PC-9 (cell line): ENCODE measurements at regions not wholly inside any gene's neighbourhood (a gene's known extent, or its start where the extent isn't known, plus 50 kb on each side); places are given as distances from the start of the nearest gene placed in this dataset.

Experiments used
- BruUV-seq: library from RNA; stranded (reverse); fragments of 400-500 nt; replicated peaks from 2 replicates; lab custom pipeline; 2021; lab: Mats Ljungman, UMichigan
- CTCF ChIA-PET: fragments of 300-600 bp; sonication (Branson Sonifier 250); formaldehyde crosslinking; loops from one replicate; lab custom pipeline; 2022; ENCODE audit warnings: antibody characterized with exemption; lab: Charles Lee
- POLR2A ChIA-PET: fragments of 300-600 bp; sonication (Branson Sonifier 250); formaldehyde crosslinking; loops from one replicate; lab custom pipeline; 2022; ENCODE audit warnings: antibody characterized with exemption; ENCODE audit not compliant: unreplicated experiment; lab: Charles Lee
- DNase-seq, 2 experiments: peaks; one replicate each; pipeline versions ENCODE4 v3.0.0 to v3.0.0-alpha.2; 2015 to 2022; ENCODE audit warnings: mixed read lengths in 1 of 2
- H2AFZ ChIP-seq: fragments of 200-600 bp; sonication (generic); 2 replicates; pipeline ENCODE4 v1.8.1; 2017; ENCODE audit warnings: antibody characterized with exemption
- H3F3A ChIP-seq: fragments of 200-600 bp; sonication (generic); 2 replicates; pipeline ENCODE4 v1.8.1; 2017; ENCODE audit warnings: antibody characterized with exemption, mild to moderate bottlenecking, low read depth; ENCODE audit not compliant: insufficient read depth
- H3K27ac ChIP-seq: fragments of 200-600 bp; sonication (generic); 2 replicates; pipeline ENCODE4 v1.6.1; 2016; ENCODE audit warnings: mixed run types
- H3K27me3 ChIP-seq: fragments of 200-600 bp; sonication (generic); 2 replicates; pipeline ENCODE4 v1.6.1; 2016; ENCODE audit warnings: low read depth, mixed run types; ENCODE audit not compliant: insufficient read depth
- H3K36me3 ChIP-seq: fragments of 200-600 bp; sonication (generic); 2 replicates; pipeline ENCODE4 v1.6.1; 2016; ENCODE audit warnings: low read depth, mixed run types
- H3K4me1 ChIP-seq: fragments of 200-600 bp; sonication (generic); replicated peaks from 2 replicates; pipeline ENCODE4 v1.6.1; 2016; ENCODE audit warnings: mixed run types; ENCODE audit not compliant: insufficient read depth
- H3K4me2 ChIP-seq: fragments of 200-600 bp; sonication (generic); 2 replicates; pipeline ENCODE4 v1.6.1; 2017; ENCODE audit warnings: mixed run types
- H3K4me3 ChIP-seq: fragments of 200-600 bp; sonication (generic); 2 replicates; pipeline ENCODE4 v1.6.1; 2016; ENCODE audit warnings: mixed run types
- H3K79me2 ChIP-seq: fragments of 200-600 bp; sonication (generic); 2 replicates; pipeline ENCODE4 v1.6.1; 2017; ENCODE audit warnings: low read depth, mixed run types
- H3K9me2 ChIP-seq: fragments of 200-600 bp; sonication (generic); 2 replicates; pipeline ENCODE4 v1.8.1; 2017; ENCODE audit warnings: mild to moderate bottlenecking; ENCODE audit not compliant: insufficient read depth
- H3K9me3 ChIP-seq: fragments of 200-600 bp; sonication (generic); 2 replicates; pipeline ENCODE4 v1.8.1; 2016; ENCODE audit warnings: low read depth; ENCODE audit not compliant: insufficient read depth
- H4K20me1 ChIP-seq: fragments of 200-600 bp; sonication (generic); 2 replicates; pipeline ENCODE4 v1.8.1; 2017; ENCODE audit not compliant: insufficient read depth
- CTCF ChIP-seq: fragments of 200-600 bp; sonication (generic); conservative IDR thresholded peaks from 2 replicates; pipeline ENCODE4 v1.6.1; 2017; ENCODE audit warnings: mixed run types, antibody characterized with exemption, mild to moderate bottlenecking, moderate library complexity
- EZH2 ChIP-seq: fragments of 200-600 bp; sonication (generic); IDR thresholded peaks from 2 replicates; pipeline ENCODE4 v1.8.0; 2017; ENCODE audit warnings: antibody characterized with exemption, low read depth
- intact Hi-C: fragments of 100-400 bp; cut with micrococcal nuclease; formaldehyde crosslinking; loops from one replicate; pipeline ENCODE4 v1.10.0; 2022; ENCODE audit not compliant: unreplicated experiment

- Histone ChIP-seq H3K36me3 (no peaks in the 10 kb centered on the region), H3K4me3 (no peak overlapping the region), H3K4me2 (no peak overlapping the region), H3F3A (no peaks in the 10 kb centered on the region), H2AFZ (no peak overlapping the region), H3K9me3 (no peaks in the 10 kb centered on the region), H3K27me3 (no peaks in the 10 kb centered on the region), H4K20me1 (no peaks in the 10 kb centered on the region), H3K79me2 (no peaks in the 10 kb centered on the region), H3K9me2 (no peaks in the 10 kb centered on the region), H3K27ac (no peak overlapping the region), H3K4me1 (no peaks in the 10 kb centered on the region)
- DNase-seq: no peak
- TF ChIP-seq CTCF (no peak), EZH2 (no peak)
- BruUV-seq: no TSS peak
- ChIA-PET POLR2A (no interaction called here), CTCF (no interaction called here)
- intact Hi-C loops: no loop called here
These were observed 403.4 kb upstream of the SPRY2 start for GRCh38 chr13:80744147-80744914.

GRCh38 chr13:80742033-80742432 is 401.1 kb upstream of the SPRY2 start:
- no peak overlapping the region for H3K4me3 ChIP-seq
- H3K27me3 ChIP-seq: no peaks in the 10 kb centered on the region
- H3K4me1 ChIP-seq: no peaks in the 10 kb centered on the region
- H3K36me3 ChIP-seq: no peaks in the 10 kb centered on the region
- TF ChIP-seq EZH2 (no peak), CTCF (no peak)
- ChIA-PET CTCF (no interaction called here), POLR2A (no interaction called here)
- no peaks in the 10 kb centered on the region for H3K79me2 ChIP-seq
- DNase-seq: no peak
- H3K9me3 ChIP-seq: no peaks in the 10 kb centered on the region
- no peak overlapping the region for H3K27ac ChIP-seq
- intact Hi-C loops: no loop called here
- no peak overlapping the region for H3K4me2 ChIP-seq
- no peaks in the 10 kb centered on the region for H3F3A ChIP-seq
- no peaks in the 10 kb centered on the region for H3K9me2 ChIP-seq
- no TSS peak for BruUV-seq
- H2AFZ ChIP-seq: no peak overlapping the region
- no peaks in the 10 kb centered on the region for H4K20me1 ChIP-seq

- DNase-seq: no peak
- H3K4me3 ChIP-seq: no peak overlapping the region
- H4K20me1 ChIP-seq: no peaks in the 10 kb centered on the region
- intact Hi-C loops: no loop called here
- no peaks in the 10 kb centered on the region for H3K27me3 ChIP-seq
- no peak overlapping the region for H2AFZ ChIP-seq
- CTCF ChIA-PET: no interaction called here
- no TSS peak for BruUV-seq
- no peaks in the 10 kb centered on the region for H3K9me2 ChIP-seq
- H3K36me3 ChIP-seq: no peaks in the 10 kb centered on the region
- H3K4me2 ChIP-seq: no peak overlapping the region
- H3K79me2 ChIP-seq: no peaks in the 10 kb centered on the region
- POLR2A ChIA-PET: no interaction called here
- no peaks in the 10 kb centered on the region for H3K9me3 ChIP-seq
- TF ChIP-seq CTCF (no peak), EZH2 (no peak)
- no peak overlapping the region for H3K27ac ChIP-seq
- H3K4me1 ChIP-seq: no peaks in the 10 kb centered on the region
- no peaks in the 10 kb centered on the region for H3F3A ChIP-seq
These were observed 399.1 kb upstream of the SPRY2 start for GRCh38 chr13:80740071-80740470.
